ENCODE measurements at regions not wholly inside any gene's neighbourhood (a gene's known extent, or its start where the extent isn't known, plus 50 kb on each side); places are given as distances from the start of the nearest gene placed in this dataset.

DNA sequence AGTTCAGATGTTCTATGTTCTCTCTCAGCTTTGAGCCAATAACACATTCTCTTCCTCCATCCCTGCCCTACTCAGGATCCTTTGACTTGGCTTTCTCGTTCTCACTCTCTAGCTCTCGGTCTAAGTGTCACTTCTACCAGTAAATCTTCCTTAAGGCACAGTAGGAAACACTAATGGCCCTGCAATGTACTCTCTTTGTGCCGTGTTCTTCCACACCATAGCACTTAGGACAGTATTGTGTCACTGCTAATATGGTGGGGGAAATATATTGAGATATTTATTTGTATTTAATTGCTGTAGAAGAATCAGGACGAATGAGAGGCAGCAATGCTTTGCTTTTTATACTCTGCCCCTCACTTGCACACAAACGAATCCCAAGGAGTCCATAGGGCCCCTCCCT, 493.1 kb downstream of the SHISA9 start:
- TF ChIP-seq HOXB6 (CRISPR knock-in tag; IDR thresholded peaks at IDR 0.05; ENCODE audit: borderline replicate concordance) (no peak), SRF (CRISPR knock-in tag; IDR thresholded peaks at IDR 0.05) (no peak), SETDB1 (IDR thresholded peaks at IDR 0.05; ENCODE audit: low read length) (no peak), ETV5 (CRISPR knock-in tag; IDR thresholded peaks at IDR 0.05; ENCODE audit: low read depth) (no peak)
